Spleen (tissue), 7 donors: ENCODE measurements at regions not wholly inside any gene's neighbourhood (a gene's known extent, or its start where the extent isn't known, plus 50 kb on each side); places are given as distances from the start of the nearest gene placed in this dataset.

Experiments used
- CTCF ChIP-seq, 11 experiments: fragments of 200-600 bp in 7 of 11; fragments of 450-650 bp in 4 of 11; sonication (generic) in 4 of 11; IDR thresholded peaks in 8 of 11; conservative IDR thresholded peaks in 3 of 11; 1 replicate in 7 of 11; 2 replicates in 4 of 11; pipeline versions ENCODE4 v1.4.0 to v1.8.0; 2016 to 2021; ENCODE audit warnings: antibody characterized with exemption in 11 of 11, inconsistent platforms in 4 of 11, mild to moderate bottlenecking in 1 of 11
- POLR2A ChIP-seq, 3 donors: fragments of 450-650 bp; IDR thresholded peaks; one replicate each; pipeline ENCODE4 v1.5.1; 2017; ENCODE audit warnings: antibody characterized with exemption in 3 of 3, mild to moderate bottlenecking in 1 of 3
- POLR2AphosphoS5 ChIP-seq, 3 donors: sonication (generic); formaldehyde crosslinking; IDR thresholded peaks; one replicate each; pipeline ENCODE4 v1.5.1; 2017; ENCODE audit warnings: antibody characterized with exemption in 3 of 3
- donor health status: DM: no; HTN: no; CAD: no; lungs with moderate emphysema.
- donor health status: DM: no; HTN: no; CAD: no.
- donor health status: DM: no; HTN: no; CAD: no.

- no peak for TF ChIP-seq POLR2A (IDR thresholded peaks at IDR 0.05)
- TF ChIP-seq CTCF (IDR thresholded peaks at IDR 0.05 in 8 of 11, conservative IDR thresholded peaks at IDR 0.05 in 3 of 11), result no peak
- TF ChIP-seq POLR2AphosphoS5 (IDR thresholded peaks at IDR 0.05), result no peak
Observed at GRCh38 chr14:104385111-104385510, 194.5 kb upstream of the C14orf180 start.
